Thoracic aorta (tissue), 2 donors: ENCODE measurements at regions not wholly inside any gene's neighbourhood (a gene's known extent, or its start where the extent isn't known, plus 50 kb on each side); places are given as distances from the start of the nearest gene placed in this dataset.

Source experiments
- ATAC-seq: fragments of 150-250 bp; one replicate; pipeline ENCODE4 v1.8.0; 2017; ENCODE audit warnings: low read depth; ENCODE audit not compliant: insufficient number of reproducible peaks, low FRiP score
- DNase-seq: peaks from one replicate; pipeline ENCODE4 v3.0.0-alpha.2; 2020; ENCODE audit warnings: low spot score
- H3K27ac ChIP-seq, 2 donors: fragments of 200-600 bp; sonication (generic); 1 replicate in 1 of 2; 2 replicates in 1 of 2; pipeline ENCODE4 v1.5.1; 2016; ENCODE audit warnings: mild to moderate bottlenecking in 2 of 2, moderate library complexity in 2 of 2
- H3K27me3 ChIP-seq: fragments of 200-600 bp; sonication (generic); replicated peaks from 2 replicates; pipeline ENCODE4 v1.6.0; 2016; ENCODE audit warnings: mild to moderate bottlenecking; ENCODE audit not compliant: insufficient read depth
- H3K36me3 ChIP-seq: fragments of 200-600 bp; sonication (generic); one replicate; pipeline ENCODE4 v1.5.1; 2016
- H3K4me1 ChIP-seq, 2 donors: fragments of 200-600 bp; sonication (generic); 1 replicate in 1 of 2; 2 replicates in 1 of 2; pipeline versions ENCODE4 v1.5.1 to v1.6.0; 2016; ENCODE audit warnings: low read depth in 2 of 2, mild to moderate bottlenecking in 1 of 2; ENCODE audit not compliant: control insufficient read depth in 1 of 2
- H3K4me3 ChIP-seq: fragments of 200-600 bp; sonication (generic); 2 replicates; pipeline ENCODE4 v1.5.1; 2016; ENCODE audit warnings: mild to moderate bottlenecking
- H3K9me3 ChIP-seq: fragments of 200-600 bp; sonication (generic); 2 replicates; pipeline ENCODE4 v1.5.1; 2016
- TF ChIP-seq, protein P1 (sequence below): fragments of 200-600 bp; sonication (generic); IDR thresholded peaks from one replicate; pipeline ENCODE4 v1.5.1; 2019; ENCODE audit warnings: antibody characterized with exemption

DNA sequence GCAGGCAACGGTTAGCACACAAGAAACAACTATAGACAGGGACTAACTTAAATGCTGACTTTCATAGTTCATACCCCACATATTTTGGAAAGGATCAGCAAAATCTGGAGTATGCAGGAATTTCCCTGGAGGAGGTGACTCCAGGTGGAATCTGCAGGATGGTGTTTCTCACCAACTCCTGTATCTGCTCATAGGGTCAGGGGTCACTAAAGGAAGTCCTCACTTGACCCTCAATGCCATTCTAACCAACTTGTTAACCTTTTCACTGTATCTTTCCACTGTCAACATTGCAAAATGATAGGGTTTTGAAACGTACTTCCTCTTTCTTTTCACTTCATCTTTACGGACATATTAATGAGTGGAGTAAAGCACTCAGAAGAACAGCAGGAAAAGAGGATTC lies 207.0 kb upstream of the CXCR4 start:
- Histone ChIP-seq H3K9me3 (no peaks in the 10 kb centered on the region), H3K27ac (no peak overlapping the region), H3K36me3 (no peaks in the 10 kb centered on the region), H3K27me3 (no peaks in the 10 kb centered on the region), H3K4me3 (no peak overlapping the region), H3K4me1 (no peaks in the 10 kb centered on the region)
- TF ChIP-seq, protein P1, sequence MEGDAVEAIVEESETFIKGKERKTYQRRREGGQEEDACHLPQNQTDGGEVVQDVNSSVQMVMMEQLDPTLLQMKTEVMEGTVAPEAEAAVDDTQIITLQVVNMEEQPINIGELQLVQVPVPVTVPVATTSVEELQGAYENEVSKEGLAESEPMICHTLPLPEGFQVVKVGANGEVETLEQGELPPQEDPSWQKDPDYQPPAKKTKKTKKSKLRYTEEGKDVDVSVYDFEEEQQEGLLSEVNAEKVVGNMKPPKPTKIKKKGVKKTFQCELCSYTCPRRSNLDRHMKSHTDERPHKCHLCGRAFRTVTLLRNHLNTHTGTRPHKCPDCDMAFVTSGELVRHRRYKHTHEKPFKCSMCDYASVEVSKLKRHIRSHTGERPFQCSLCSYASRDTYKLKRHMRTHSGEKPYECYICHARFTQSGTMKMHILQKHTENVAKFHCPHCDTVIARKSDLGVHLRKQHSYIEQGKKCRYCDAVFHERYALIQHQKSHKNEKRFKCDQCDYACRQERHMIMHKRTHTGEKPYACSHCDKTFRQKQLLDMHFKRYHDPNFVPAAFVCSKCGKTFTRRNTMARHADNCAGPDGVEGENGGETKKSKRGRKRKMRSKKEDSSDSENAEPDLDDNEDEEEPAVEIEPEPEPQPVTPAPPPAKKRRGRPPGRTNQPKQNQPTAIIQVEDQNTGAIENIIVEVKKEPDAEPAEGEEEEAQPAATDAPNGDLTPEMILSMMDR: no peak
- no peak for ATAC-seq
- no peak for DNase-seq

DNA sequence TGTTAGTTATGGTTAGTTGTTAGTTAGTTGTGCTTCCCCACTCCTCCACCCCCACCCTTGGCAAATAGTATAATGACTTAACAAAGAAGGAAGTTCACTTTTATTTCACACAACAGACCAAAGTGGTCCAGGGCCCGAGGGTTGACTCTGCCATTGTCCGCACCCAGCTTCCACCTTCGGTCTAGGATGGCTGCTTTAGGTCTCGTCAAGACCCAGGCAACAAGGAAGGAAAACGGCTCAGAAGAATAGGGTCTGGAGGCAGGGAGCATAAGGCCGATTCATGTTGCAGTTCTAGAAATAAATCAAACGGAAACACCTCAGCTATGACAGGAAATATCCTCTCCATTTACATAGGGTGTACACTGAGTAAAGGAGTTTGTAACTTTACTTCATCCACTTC lies 206.0 kb upstream of the CXCR4 start:
- no peaks in the 10 kb centered on the region for H3K4me1 ChIP-seq
- H3K36me3 ChIP-seq: no peaks in the 10 kb centered on the region
- H3K9me3 ChIP-seq: no peaks in the 10 kb centered on the region
- no peak overlapping the region for H3K27ac ChIP-seq
- no peak overlapping the region for H3K4me3 ChIP-seq
- H3K27me3 ChIP-seq: no peaks in the 10 kb centered on the region
- ATAC-seq: no peak
- TF ChIP-seq, protein P1: no peak
- no peak for DNase-seq

DNA sequence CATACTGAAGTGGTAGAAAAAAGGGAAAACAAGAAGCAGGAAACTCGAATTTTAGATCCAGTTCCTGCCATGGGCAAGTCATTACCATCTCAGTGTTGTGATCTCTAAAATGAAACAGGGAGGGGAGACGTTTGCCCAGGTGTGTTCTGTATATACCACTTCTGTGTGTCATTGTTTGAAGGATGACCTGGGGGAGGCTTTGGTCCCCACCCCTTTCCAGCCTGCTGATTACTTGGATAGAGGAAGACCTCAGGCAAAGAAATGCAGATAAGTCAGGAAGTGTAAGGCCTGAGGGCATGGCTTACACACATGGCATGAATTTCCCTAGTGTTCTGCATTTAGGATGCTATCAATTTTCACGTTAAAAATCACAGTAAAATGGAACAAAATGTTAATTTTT lies 205.2 kb upstream of the CXCR4 start:
- Histone ChIP-seq H3K4me1 (no peaks in the 10 kb centered on the region), H3K4me3 (no peak overlapping the region), H3K36me3 (no peaks in the 10 kb centered on the region), H3K27me3 (no peaks in the 10 kb centered on the region), H3K9me3 (no peaks in the 10 kb centered on the region), H3K27ac (no peak overlapping the region)
- no peak for DNase-seq
- ATAC-seq: no peak
- TF ChIP-seq, protein P1: no peak

DNA sequence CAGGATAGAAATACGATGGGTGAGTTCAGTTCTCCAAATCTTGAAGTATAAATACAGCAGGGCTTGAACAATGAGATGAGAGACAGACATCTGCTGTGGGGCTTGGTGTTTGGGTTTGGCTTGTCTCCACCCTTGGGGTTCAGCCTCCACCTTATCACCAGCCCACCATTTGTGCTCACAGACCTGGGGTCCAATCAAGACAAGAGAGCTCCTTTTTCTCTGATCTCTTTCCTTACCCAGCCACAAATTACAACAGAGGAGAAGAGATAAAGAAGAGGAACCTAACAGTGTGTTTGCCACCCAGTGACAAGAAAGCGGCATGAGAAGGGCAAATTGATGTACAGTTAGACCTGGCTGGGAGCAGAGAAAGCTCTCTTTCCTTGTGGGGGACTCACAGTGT lies 204.5 kb upstream of the CXCR4 start:
- Histone ChIP-seq H3K36me3 (no peaks in the 10 kb centered on the region), H3K4me1 (no peaks in the 10 kb centered on the region), H3K27me3 (no peaks in the 10 kb centered on the region), H3K9me3 (no peaks in the 10 kb centered on the region), H3K4me3 (no peak overlapping the region), H3K27ac (no peak overlapping the region)
- DNase-seq (no peak), ATAC-seq (no peak)
- TF ChIP-seq, protein P1: no peak

DNA sequence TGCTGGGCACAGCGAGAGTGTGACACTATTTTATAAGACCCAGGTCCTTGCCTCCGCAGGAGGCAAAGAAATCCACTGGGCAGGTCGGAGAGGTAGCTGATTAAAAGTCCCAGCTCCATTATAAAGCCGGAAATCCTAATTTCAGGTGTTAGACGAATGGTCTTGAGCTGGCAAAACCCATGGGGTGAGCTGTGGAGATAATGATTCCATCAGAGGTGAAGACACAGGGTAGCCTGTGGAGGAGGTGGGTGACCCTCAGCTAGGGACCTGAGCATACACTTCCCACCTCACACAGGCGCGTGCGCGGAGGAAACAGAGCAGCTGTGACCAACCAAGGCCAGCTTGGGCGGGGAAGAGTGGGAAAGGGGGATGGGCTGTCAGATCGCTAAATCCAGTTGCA lies 201.7 kb upstream of the CXCR4 start:
- no peak for DNase-seq

More for the DNA sequence above, 201.7 kb upstream of the CXCR4 start:
- Histone ChIP-seq H3K36me3 (no peaks in the 10 kb centered on the region), H3K4me1 (no peaks in the 10 kb centered on the region), H3K27ac (no peak overlapping the region), H3K4me3 (no peak overlapping the region), H3K27me3 (no peaks in the 10 kb centered on the region), H3K9me3 (no peaks in the 10 kb centered on the region)
- TF ChIP-seq, protein P1: no peak
- no peak for ATAC-seq
